DOHH2 (cell line): ENCODE measurements at regions not wholly inside any gene's neighbourhood (a gene's known extent, or its start where the extent isn't known, plus 50 kb on each side); places are given as distances from the start of the nearest gene placed in this dataset.

Experiments
- H3F3A ChIP-seq: fragments of 200-600 bp; sonication (generic), shearing (Covaris generic); 2 replicates; pipeline ENCODE4 v1.6.0; 2016; ENCODE audit warnings: antibody characterized with exemption, mild to moderate bottlenecking; ENCODE audit not compliant: control insufficient read depth, insufficient read depth
- H3K27ac ChIP-seq: fragments of 200-600 bp; sonication (generic); 2 replicates; pipeline ENCODE4 v1.5.1; 2014; ENCODE audit warnings: low read depth, mild to moderate bottlenecking, low read length, moderate library complexity
- H3K27me3 ChIP-seq: fragments of 200-600 bp; sonication (generic); 2 replicates; pipeline ENCODE4 v1.6.1; 2014; ENCODE audit warnings: mild to moderate bottlenecking, low read length, mixed read lengths; ENCODE audit not compliant: control insufficient read depth
- H3K36me3 ChIP-seq: fragments of 200-600 bp; sonication (generic); 2 replicates; pipeline ENCODE4 v1.6.1; 2014; ENCODE audit warnings: mild to moderate bottlenecking, low read length, moderate library complexity, mixed read lengths; ENCODE audit not compliant: control insufficient read depth
- H3K4me1 ChIP-seq: fragments of 200-600 bp; sonication (generic); 2 replicates; pipeline ENCODE4 v1.6.1; 2014; ENCODE audit warnings: mild to moderate bottlenecking, low read length, mixed read lengths; ENCODE audit not compliant: control insufficient read depth
- H3K4me2 ChIP-seq: fragments of 200-600 bp; sonication (generic); 2 replicates; pipeline ENCODE4 v1.6.0; 2014; ENCODE audit warnings: mild to moderate bottlenecking, low read length, moderate library complexity
- H3K4me3 ChIP-seq: fragments of 200-600 bp; sonication (generic); 2 replicates; pipeline ENCODE4 v1.5.1; 2014; ENCODE audit warnings: mild to moderate bottlenecking, low read length, mixed read lengths
- H3K79me2 ChIP-seq: fragments of 200-600 bp; sonication (generic); 2 replicates; pipeline ENCODE4 v1.6.1; 2014; ENCODE audit warnings: mild to moderate bottlenecking, low read length, mixed read lengths; ENCODE audit not compliant: control insufficient read depth
- H3K9me2 ChIP-seq: fragments of 200-600 bp; sonication (generic); replicated peaks from 2 replicates; pipeline ENCODE4 v1.6.1; 2014; ENCODE audit warnings: mild to moderate bottlenecking, low read length, mixed read lengths; ENCODE audit not compliant: control insufficient read depth
- H3K9me3 ChIP-seq: fragments of 200-600 bp; sonication (generic); 2 replicates; pipeline ENCODE4 v1.6.1; 2014; ENCODE audit warnings: antibody characterized with exemption, low read length, mixed read lengths; ENCODE audit not compliant: control insufficient read depth, insufficient read depth
- H4K20me1 ChIP-seq: fragments of 200-600 bp; sonication (generic); 2 replicates; pipeline ENCODE4 v1.6.0; 2014; ENCODE audit warnings: low read depth, mild to moderate bottlenecking, antibody characterized with exemption, low read length, moderate library complexity; ENCODE audit not compliant: control insufficient read depth, insufficient read depth
- EZH2phosphoT487 ChIP-seq: fragments of 200-600 bp; sonication (generic); IDR thresholded peaks from 2 replicates; pipeline ENCODE4 v1.6.1; 2017; ENCODE audit warnings: borderline replicate concordance, mild to moderate bottlenecking, antibody characterized with exemption, low read length, moderate library complexity, mixed read lengths
- TF ChIP-seq, protein P1 (sequence below): fragments of 200-600 bp; sonication (generic); IDR thresholded peaks from one replicate; pipeline ENCODE4 v1.5.1; 2014; ENCODE audit warnings: antibody characterized with exemption, mild to moderate bottlenecking, low read depth, low read length; ENCODE audit not compliant: poor library complexity, severe bottlenecking

DNA sequence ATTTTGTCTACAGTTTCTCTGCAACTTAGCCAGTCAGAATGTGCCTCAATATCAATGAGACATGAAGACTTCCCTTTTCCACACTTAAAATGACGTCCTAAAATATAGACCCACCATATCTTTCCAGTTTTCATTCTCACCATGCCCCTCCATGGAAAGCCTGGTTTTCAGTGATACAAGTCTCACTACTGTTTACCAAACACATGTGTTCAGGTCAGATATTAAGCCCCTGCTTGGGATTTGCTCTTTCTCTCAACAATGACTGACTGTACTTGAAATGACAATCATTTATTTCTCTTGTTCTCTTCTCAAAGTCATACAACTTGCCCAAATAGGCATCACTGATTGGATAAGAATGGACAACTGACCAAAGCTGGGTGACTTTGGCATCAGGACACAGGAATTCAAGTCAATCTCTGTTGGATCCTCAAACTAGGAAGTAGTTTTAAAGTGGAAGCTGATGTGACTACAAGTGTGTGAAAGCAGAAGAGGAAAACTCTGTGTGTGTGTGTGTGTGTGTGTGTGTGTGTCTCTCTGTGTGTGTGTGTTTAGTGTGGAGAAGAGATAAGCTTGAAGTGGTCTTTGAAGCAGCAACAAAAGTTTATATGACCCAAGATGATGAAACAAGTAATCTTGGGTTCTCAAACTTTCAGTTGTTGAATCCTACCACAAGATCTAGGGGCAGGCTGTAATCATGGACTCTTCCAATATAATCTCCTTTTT is 217.4 kb upstream of the FGF13 start:
- Histone ChIP-seq H3K9me3 (no peaks in the 10 kb centered on the region), H3K27me3 (no peaks in the 10 kb centered on the region), H3K4me1 (no peaks in the 10 kb centered on the region), H3K79me2 (no peaks in the 10 kb centered on the region), H3K27ac (no peak overlapping the region), H3F3A (no peaks in the 10 kb centered on the region), H3K36me3 (no peaks in the 10 kb centered on the region), H3K4me3 (no peak overlapping the region), H4K20me1 (no peaks in the 10 kb centered on the region), H3K9me2 (no peaks in the 10 kb centered on the region), H3K4me2 (no peak overlapping the region)
- no peak for TF ChIP-seq EZH2phosphoT487
- TF ChIP-seq, protein P1, sequence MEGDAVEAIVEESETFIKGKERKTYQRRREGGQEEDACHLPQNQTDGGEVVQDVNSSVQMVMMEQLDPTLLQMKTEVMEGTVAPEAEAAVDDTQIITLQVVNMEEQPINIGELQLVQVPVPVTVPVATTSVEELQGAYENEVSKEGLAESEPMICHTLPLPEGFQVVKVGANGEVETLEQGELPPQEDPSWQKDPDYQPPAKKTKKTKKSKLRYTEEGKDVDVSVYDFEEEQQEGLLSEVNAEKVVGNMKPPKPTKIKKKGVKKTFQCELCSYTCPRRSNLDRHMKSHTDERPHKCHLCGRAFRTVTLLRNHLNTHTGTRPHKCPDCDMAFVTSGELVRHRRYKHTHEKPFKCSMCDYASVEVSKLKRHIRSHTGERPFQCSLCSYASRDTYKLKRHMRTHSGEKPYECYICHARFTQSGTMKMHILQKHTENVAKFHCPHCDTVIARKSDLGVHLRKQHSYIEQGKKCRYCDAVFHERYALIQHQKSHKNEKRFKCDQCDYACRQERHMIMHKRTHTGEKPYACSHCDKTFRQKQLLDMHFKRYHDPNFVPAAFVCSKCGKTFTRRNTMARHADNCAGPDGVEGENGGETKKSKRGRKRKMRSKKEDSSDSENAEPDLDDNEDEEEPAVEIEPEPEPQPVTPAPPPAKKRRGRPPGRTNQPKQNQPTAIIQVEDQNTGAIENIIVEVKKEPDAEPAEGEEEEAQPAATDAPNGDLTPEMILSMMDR: no peak

GRCh38 chrX:138925330-138925729 is 213.8 kb upstream of the FGF13 start:
- Histone ChIP-seq H3K27me3 (no peaks in the 10 kb centered on the region), H3K4me2 (no peak overlapping the region), H3K9me3 (no peaks in the 10 kb centered on the region), H3K9me2 (no peaks in the 10 kb centered on the region), H3K27ac (no peak overlapping the region), H3K4me3 (no peak overlapping the region), H4K20me1 (no peaks in the 10 kb centered on the region), H3K4me1 (no peaks in the 10 kb centered on the region), H3F3A (no peaks in the 10 kb centered on the region), H3K36me3 (no peaks in the 10 kb centered on the region), H3K79me2 (no peaks in the 10 kb centered on the region)
- TF ChIP-seq EZH2phosphoT487: no peak
- TF ChIP-seq, protein P1: no peak

GRCh38 chrX:138923805-138924204 is 212.3 kb upstream of the FGF13 start:
- Histone ChIP-seq H3F3A (no peaks in the 10 kb centered on the region), H3K9me3 (no peaks in the 10 kb centered on the region), H4K20me1 (no peaks in the 10 kb centered on the region), H3K4me2 (no peak overlapping the region), H3K27ac (no peak overlapping the region), H3K4me1 (no peaks in the 10 kb centered on the region), H3K9me2 (no peaks in the 10 kb centered on the region), H3K4me3 (no peak overlapping the region), H3K27me3 (no peaks in the 10 kb centered on the region), H3K79me2 (no peaks in the 10 kb centered on the region), H3K36me3 (no peaks in the 10 kb centered on the region)
- TF ChIP-seq, protein P1: no peak
- no peak for TF ChIP-seq EZH2phosphoT487

DNA sequence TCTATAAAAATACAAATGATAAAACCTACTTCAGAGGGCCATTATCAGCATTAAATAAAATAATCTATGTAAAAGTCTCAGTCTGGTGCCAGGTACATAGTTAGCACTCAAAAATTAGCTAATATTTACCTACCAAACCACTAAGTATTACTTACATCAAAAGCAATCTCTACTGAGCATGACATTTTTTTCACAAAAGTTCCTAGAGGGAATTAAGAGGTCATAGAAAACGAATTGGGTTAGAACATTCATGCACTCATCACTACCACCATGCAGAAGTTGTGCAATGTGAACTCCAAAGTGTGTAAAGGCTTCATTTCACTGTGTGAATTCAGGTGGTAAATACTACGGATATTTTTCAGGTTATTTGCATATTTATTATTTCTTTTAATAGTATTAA is 209.5 kb upstream of the FGF13 start:
- Histone ChIP-seq H3K4me2 (no peak overlapping the region), H3K36me3 (no peaks in the 10 kb centered on the region), H3K79me2 (no peaks in the 10 kb centered on the region), H4K20me1 (no peaks in the 10 kb centered on the region), H3K9me3 (no peaks in the 10 kb centered on the region), H3F3A (no peaks in the 10 kb centered on the region), H3K4me1 (no peaks in the 10 kb centered on the region), H3K27ac (no peak overlapping the region), H3K9me2 (no peaks in the 10 kb centered on the region), H3K27me3 (no peaks in the 10 kb centered on the region), H3K4me3 (no peak overlapping the region)
- TF ChIP-seq, protein P1: no peak
- no peak for TF ChIP-seq EZH2phosphoT487
